ENCODE measurements at regions not wholly inside any gene's neighbourhood (a gene's known extent, or its start where the extent isn't known, plus 50 kb on each side); places are given as distances from the start of the nearest gene placed in this dataset.
A peak's percentile ranks its signal among the peaks of the same experiment; 100 is the strongest.
"Not testable (repeated sequence)": the region's sequence is repeated elsewhere in the genome, so short reads cannot be mapped to it uniquely, and the experiment has no call there.

- H3K27ac ChIP-seq (ENCODE audit: low read depth, low read length): no peak overlapping the region
- H3K4me1 ChIP-seq (ENCODE audit: insufficient read depth, low read length): no peaks in the 10 kb centered on the region
- DNase-seq (ENCODE audit: insufficient read length, low spot score, missing footprints): no peak
- H3K9me3 ChIP-seq (ENCODE audit: low read depth, low read length): no peaks in the 10 kb centered on the region
- H3K79me2 ChIP-seq (ENCODE audit: insufficient read depth, low read length): no peaks in the 10 kb centered on the region
- no peaks in the 10 kb centered on the region for H3K27me3 ChIP-seq (ENCODE audit: insufficient read depth, low read length)
- H3K36me3 ChIP-seq (ENCODE audit: insufficient read depth, low read length): no peaks in the 10 kb centered on the region
- no peaks in the 10 kb centered on the region for H4K20me1 ChIP-seq (ENCODE audit: insufficient read depth, low read length)
- no peak for TF ChIP-seq CTCF (IDR thresholded peaks at IDR 0.05; ENCODE audit: extremely low read depth, low read depth, low read length)
- no peak overlapping the region for H3K4me2 ChIP-seq (ENCODE audit: insufficient read depth, low read length)
- H3K4me3 ChIP-seq (ENCODE audit: insufficient read depth, low read length): no peak overlapping the region
- no peak overlapping the region for H2AFZ ChIP-seq (ENCODE audit: low read length)
Observed at GRCh38 chr7:84712374-84713121, 474.3 kb downstream of the SEMA3D start.

GRCh38 chr7:84710538-84710937 is 476.3 kb downstream of the SEMA3D start:
- H3K4me3 ChIP-seq (ENCODE audit: insufficient read depth, low read length): not testable (repeated sequence)

GRCh38 chr7:84705706-84706105 is 481.1 kb downstream of the SEMA3D start:
- Histone ChIP-seq H3K27me3 (ENCODE audit: insufficient read depth, low read length) (no peaks in the 10 kb centered on the region), H3K4me3 (ENCODE audit: insufficient read depth, low read length) (no peak overlapping the region), H3K36me3 (ENCODE audit: insufficient read depth, low read length) (no peaks in the 10 kb centered on the region), H3K4me1 (ENCODE audit: insufficient read depth, low read length) (peaks cover 16% of the 10 kb centered on the region), H4K20me1 (ENCODE audit: insufficient read depth, low read length) (no peaks in the 10 kb centered on the region), H3K9me3 (ENCODE audit: low read depth, low read length) (no peaks in the 10 kb centered on the region), H3K27ac (ENCODE audit: low read depth, low read length) (no peak overlapping the region), H3K79me2 (ENCODE audit: insufficient read depth, low read length) (no peaks in the 10 kb centered on the region), H2AFZ (ENCODE audit: low read length) (no peak overlapping the region), H3K4me2 (ENCODE audit: insufficient read depth, low read length) (no peak overlapping the region)
- no peak for TF ChIP-seq CTCF (IDR thresholded peaks at IDR 0.05; ENCODE audit: extremely low read depth, low read depth, low read length)
- DNase-seq (ENCODE audit: insufficient read length, low spot score, missing footprints): no peak

More at GRCh38 chr7:84710538-84710937, 476.3 kb downstream of the SEMA3D start:
- H3K27me3 ChIP-seq (ENCODE audit: insufficient read depth, low read length); H3K27ac ChIP-seq (ENCODE audit: low read depth, low read length); H3K9me3 ChIP-seq (ENCODE audit: low read depth, low read length); DNase-seq (ENCODE audit: insufficient read length, low spot score, missing footprints); H3K4me1 ChIP-seq (ENCODE audit: insufficient read depth, low read length); H3K79me2 ChIP-seq (ENCODE audit: insufficient read depth, low read length); H2AFZ ChIP-seq (ENCODE audit: low read length); H3K4me2 ChIP-seq (ENCODE audit: insufficient read depth, low read length); H4K20me1 ChIP-seq (ENCODE audit: insufficient read depth, low read length); H3K36me3 ChIP-seq (ENCODE audit: insufficient read depth, low read length): not testable (repeated sequence)

- H3K36me3 ChIP-seq (ENCODE audit: insufficient read depth, low read length): no peaks in the 10 kb centered on the region
- TF ChIP-seq CTCF (IDR thresholded peaks at IDR 0.05; ENCODE audit: extremely low read depth, low read depth, low read length): no peak
- no peaks in the 10 kb centered on the region for H3K79me2 ChIP-seq (ENCODE audit: insufficient read depth, low read length)
- H3K9me3 ChIP-seq (ENCODE audit: low read depth, low read length): no peaks in the 10 kb centered on the region
- DNase-seq (ENCODE audit: insufficient read length, low spot score, missing footprints): no peak
- no peak overlapping the region for H3K27ac ChIP-seq (ENCODE audit: low read depth, low read length)
- no peak overlapping the region for H3K4me2 ChIP-seq (ENCODE audit: insufficient read depth, low read length)
- H3K4me3 ChIP-seq (ENCODE audit: insufficient read depth, low read length): no peak overlapping the region
- no peaks in the 10 kb centered on the region for H4K20me1 ChIP-seq (ENCODE audit: insufficient read depth, low read length)
- H2AFZ ChIP-seq (ENCODE audit: low read length): peak overlapping the region; percentile 32
- no peaks in the 10 kb centered on the region for H3K27me3 ChIP-seq (ENCODE audit: insufficient read depth, low read length)
- peaks cover 21% of the 10 kb centered on the region for H3K4me1 ChIP-seq (ENCODE audit: insufficient read depth, low read length)
Observed at GRCh38 chr7:84705079-84705478, 481.8 kb downstream of the SEMA3D start.
